GM19324 (cell line): ENCODE measurements at regions not wholly inside any gene's neighbourhood (a gene's known extent, or its start where the extent isn't known, plus 50 kb on each side); places are given as distances from the start of the nearest gene placed in this dataset.

Experiments used
- ATAC-seq: cut with Tn5 transposase; IDR thresholded peaks from one replicate; pipeline ENCODE4 v1.9.1; 2021; ENCODE audit warnings: mild to moderate bottlenecking, moderate library complexity; ENCODE audit not compliant: unreplicated experiment, low FRiP score

GRCh38 chr2:21469158-21469557, 345.4 kb downstream of the TDRD15 start:
- ATAC-seq = no peak

GRCh38 chr2:21469564-21469963, 345.8 kb downstream of the TDRD15 start:
- ATAC-seq = no peak

DNA sequence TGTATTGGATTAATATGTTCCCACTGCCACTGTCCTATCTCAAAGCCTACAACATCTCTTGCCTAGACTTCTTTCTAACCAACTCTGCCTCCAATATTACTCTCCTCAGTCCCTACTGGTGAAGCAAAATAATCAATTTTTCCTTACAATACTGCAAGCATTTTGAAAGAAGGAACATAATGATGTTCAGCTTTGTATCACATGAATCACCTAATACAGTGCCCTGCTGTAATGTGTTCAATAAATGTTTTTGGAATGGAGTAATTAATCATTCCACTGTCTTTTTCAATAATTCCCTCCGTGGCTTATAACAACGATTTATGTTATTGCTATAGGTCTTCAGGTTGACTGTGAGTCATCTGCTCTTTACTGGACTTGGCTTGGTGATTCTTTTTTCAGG, 356.4 kb downstream of the TDRD15 start:
- ATAC-seq = no peak

GRCh38 chr2:21484643-21485042, 360.9 kb downstream of the TDRD15 start:
- no peak for ATAC-seq

- ATAC-seq = no peak
These were observed 362.7 kb downstream of the TDRD15 start for GRCh38 chr2:21486445-21486844.

DNA sequence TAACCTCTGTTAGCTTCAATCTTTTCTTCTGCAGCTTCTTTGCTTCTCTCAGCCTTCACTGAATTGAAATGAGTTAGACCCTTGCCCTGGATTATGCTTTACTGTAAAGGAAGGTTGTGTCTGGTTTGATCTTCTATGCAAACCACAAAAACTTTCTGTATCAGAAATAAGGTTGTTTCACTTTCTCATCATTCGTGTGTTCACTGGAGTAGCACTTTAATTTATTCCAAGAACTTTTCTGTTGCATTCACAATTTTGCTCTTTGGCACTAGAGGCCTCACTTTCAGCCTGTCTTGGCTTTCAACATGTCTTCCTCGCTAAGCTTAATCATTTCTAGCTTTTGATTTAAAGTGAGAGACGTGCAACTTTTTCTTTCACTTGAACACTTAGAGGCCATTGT, 365.3 kb downstream of the TDRD15 start:
- no peak for ATAC-seq

DNA sequence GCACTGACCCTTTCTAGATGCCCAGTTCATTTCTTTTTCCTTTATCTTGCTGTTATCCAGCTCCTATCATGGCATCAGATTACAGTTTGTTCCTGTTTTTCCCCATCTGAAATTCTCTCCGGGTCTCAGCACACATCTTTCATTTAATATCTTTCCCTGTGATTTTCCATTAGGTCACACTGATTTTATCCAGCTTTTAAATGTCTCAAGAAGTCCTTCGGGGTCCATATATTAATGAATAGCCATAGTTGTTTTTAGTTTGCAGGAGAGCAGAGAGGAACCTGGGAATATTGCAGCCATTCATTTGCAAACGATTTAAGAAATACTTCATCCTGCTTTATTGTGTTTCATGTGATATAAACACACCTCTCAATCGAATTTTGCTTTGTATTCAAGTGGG, 374.2 kb downstream of the TDRD15 start:
- ATAC-seq = no peak

DNA sequence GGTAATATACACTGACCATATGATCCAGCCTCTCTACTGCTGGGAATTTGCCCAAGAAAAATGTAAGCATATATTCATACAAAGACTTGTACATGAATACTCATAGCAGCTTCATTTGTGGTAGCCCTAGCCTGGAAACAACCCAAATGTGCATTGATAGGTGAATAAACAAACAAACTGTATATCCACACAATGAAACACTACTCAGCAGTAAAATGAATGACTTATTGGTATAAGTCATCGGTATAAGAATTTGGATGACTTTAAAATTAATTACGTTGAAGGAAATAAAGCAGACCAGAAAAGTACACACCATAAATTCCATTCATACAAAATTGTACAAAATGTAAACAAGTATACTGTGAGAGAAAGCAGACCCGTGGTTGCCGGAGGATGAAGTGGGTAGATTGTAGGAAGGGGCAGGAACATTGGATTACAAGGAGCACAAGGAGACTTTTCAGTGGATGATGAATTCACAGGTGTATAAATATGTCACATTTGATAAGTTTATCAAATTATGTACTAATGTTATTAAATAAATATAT, 376.7 kb downstream of the TDRD15 start:
- no peak for ATAC-seq

DNA sequence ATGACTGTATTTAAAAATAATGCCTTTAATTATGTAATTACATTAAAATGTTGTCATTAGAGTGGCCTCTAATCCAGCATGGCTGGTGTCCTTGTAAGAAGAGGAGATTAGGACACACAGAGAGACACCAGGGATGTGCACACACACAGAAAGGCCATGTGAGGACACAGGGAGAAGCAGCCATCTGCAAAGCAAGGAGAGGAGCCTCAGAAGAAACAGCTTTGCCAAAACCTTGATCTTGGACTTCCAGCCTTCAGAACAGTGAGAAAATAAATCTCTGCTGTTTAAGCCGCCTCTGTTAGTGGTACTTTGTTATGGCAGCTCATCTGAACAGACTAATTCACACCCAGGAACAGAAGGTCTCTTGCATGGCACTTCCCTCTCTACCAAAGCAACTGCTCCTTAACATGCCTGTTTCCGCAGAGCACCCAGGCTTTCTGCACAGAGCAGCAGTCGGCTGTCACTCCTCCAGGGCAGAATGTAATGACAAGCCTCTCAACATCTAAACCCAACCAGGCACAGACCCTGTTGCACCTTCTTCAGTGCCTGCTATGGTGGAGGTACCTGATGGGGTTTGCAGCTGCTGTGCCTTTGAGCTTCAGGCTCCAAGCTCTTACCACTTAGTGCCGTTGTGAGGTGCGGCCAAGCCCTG, 377.7 kb downstream of the TDRD15 start:
- ATAC-seq = no peak

DNA sequence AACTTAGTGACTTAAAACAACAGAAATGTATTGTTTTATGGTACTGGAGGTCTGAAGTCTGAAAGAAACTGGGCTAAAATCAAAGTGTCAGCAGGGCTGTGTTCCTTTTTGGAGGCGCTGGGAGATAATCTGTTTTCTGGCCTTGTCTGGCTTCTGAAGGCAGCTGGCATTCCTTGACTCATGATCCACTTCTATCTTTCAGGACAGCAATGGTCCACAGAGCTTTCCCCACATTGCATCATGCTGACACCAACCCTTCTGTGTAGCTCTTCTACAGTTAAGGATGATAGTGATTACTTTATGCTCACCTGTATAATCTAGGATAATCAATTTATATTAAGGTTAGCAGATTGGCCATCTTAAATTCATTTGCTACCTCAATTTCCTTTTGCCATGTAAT, 392.1 kb downstream of the TDRD15 start:
- ATAC-seq = no peak

GRCh38 chr2:21519412-21519811, 395.6 kb downstream of the TDRD15 start:
- ATAC-seq = no peak

DNA sequence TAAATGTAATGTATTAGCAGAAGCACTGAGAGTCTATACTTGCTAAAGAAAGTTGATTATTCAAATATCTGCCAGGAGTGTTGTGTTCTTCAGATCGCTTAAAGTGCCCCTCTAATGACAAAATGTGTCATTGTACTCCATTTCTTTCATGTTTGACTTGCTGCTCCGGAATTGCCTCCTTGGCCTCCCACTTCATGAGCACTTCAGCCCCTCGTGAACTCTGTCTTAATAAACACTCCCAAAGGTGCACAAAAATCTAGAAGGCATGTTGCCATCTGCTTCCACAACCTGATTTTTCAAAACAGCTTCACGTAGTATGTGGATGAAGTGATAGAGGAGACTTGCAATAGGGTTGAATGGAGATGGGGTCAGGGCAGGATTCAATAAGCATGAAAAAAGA, 396.1 kb downstream of the TDRD15 start:
- no peak for ATAC-seq

- no peak for ATAC-seq
These were observed 412.1 kb downstream of the TDRD15 start for GRCh38 chr2:21535826-21536225.

- ATAC-seq = no peak
These were observed 415.9 kb downstream of the TDRD15 start for GRCh38 chr2:21539685-21540084.

DNA sequence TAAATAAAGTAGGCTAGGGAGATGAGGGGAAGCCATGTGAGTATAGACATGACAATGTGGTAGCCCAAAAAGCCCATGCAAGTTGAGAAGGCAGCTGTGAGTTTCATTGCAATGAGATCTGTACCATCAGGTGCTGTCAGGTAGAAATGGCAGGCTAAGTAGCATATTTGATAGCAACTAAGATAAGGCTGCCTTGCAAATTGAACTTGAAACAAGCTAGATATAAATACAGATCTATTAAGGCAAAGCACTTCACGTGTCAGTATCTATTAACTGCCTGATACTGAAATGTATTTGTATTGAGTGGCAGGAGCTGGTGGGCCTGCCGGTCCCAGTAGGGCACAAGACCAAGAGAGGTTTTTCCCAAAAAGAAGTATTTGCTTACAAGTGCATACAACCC, 419.9 kb downstream of the TDRD15 start:
- ATAC-seq = no peak

DNA sequence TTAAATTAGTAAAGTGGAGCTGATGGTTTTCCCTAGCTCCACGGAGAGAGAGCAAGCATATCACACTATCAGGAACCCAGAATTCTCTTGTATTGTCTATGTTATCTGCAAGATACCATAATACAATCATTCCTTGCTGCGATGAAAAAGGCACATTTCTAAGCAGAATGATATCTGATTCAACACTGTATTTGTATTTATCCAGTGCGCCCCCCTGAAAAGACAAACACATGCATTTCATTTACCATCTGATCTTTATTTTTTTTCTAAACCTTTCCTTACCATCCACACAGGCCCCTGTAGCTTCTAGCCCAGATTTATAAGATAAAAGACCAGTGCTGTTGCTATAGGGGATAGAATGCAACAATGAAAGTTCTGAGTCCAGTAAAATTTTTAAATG, 420.6 kb downstream of the TDRD15 start:
- no peak for ATAC-seq

DNA sequence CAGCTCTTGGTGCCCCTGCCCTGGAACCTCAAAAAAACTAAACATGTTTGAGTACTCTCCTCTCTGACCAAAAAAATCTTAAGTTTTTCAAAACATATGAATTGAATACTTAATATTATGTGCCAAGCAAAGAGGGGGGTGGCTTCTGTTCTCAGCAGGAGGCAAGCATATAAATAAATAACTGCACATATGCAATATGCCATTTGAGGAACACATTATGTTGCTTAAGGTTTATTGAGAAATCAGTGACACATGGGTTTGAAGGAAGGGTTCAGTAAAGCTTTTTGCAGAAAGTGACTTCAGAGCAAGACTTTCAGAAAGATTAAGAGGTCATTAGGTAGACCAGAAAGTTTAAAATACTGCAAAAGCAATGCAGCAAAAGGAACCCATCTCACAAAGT, 429.2 kb downstream of the TDRD15 start:
- no peak for ATAC-seq

- no peak for ATAC-seq
These were observed 435.6 kb downstream of the TDRD15 start for GRCh38 chr2:21559351-21559750.

- no peak for ATAC-seq
These were observed 438.2 kb downstream of the TDRD15 start for GRCh38 chr2:21561965-21562364.

DNA sequence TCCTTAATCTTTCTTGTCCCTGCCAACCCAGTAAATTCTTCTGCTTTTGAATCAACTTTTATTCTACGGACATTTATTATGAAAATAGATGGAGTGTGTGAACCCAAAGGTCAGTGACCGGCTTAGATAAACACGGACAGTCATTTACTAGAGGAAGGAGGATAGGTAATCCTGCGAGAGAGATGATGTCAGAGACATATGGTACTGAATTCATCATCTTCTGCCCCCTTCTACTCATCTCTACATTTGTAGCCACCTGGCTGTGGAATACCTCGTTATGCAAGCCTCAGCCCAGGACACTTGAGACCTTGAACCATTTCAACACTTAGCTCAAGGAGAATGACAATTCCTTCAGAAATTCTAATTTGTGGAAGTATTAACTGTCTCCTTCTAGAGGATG, 443.6 kb downstream of the TDRD15 start:
- no peak for ATAC-seq

GRCh38 chr2:21571686-21572085, 447.9 kb downstream of the TDRD15 start:
- no peak for ATAC-seq

GRCh38 chr2:21580391-21580790, 456.6 kb downstream of the TDRD15 start:
- ATAC-seq = no peak

- no peak for ATAC-seq
These were observed 462.1 kb downstream of the TDRD15 start for GRCh38 chr2:21585881-21586280.
